ENCODE measurements at regions not wholly inside any gene's neighbourhood (a gene's known extent, or its start where the extent isn't known, plus 50 kb on each side); places are given as distances from the start of the nearest gene placed in this dataset.

DNA sequence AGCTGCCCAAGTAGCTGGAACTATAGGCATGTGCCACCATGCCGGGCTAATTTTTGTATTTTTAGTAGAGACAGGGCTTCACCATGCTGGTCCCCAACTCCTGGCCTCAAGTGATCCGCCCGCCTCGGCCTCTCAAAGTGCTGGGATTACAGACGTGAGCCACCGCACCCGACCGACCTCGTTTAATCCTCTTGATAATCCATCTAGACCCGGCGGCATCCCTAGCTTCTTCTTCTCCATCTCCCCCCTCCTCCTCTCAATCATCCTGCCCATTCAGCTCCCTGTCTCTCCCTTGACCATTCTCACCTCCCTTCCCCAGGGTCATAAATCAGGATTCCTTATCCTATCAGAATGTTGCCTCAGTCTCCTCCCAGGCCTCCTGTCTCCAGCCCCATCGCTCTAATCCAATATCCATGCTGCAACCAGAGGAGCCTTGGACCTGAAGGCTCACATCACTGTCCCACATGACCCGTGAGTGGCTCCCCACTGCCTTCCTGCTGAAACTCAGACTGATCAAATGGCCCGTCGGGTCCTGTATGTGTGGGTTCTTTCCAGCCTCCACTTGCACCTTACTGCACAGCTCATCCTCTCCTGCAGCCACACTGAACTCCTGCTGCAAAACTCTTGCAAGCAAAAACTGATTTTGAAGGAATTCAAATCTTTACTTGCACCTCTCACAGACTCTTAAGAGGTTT lies 74.1 kb upstream of the CDH5 start:
- TF ChIP-seq EZH2 (IDR thresholded peaks at IDR 0.05; ENCODE audit: borderline replicate concordance, insufficient read depth, low read depth, low read length, poor library complexity, severe bottlenecking), result no peak
- Histone ChIP-seq H3K9ac (ENCODE audit: low read length) (no peak overlapping the region), H3K27me3 (replicated peaks in 1 of 4; ENCODE audit: control extremely low read depth in 1 of 4, control insufficient read depth in 3 of 4, insufficient read depth in 4 of 4, low read length in 3 of 4) (peaks cover 0 to 5% (median 0%) of the 10 kb centered on the region in 4 experiments), H2AFZ (ENCODE audit: insufficient read depth, low read depth, low read length, poor library complexity, severe bottlenecking) (no peak overlapping the region), H4K20me1 (ENCODE audit: control insufficient read depth, insufficient read depth, low read length, poor library complexity, severe bottlenecking) (no peaks in the 10 kb centered on the region), H3K36me3 (replicated peaks in 1 of 2; ENCODE audit: control extremely low read depth in 1 of 2, control insufficient read depth in 1 of 2, extremely low read depth in 1 of 2, insufficient read depth in 2 of 2, low read length in 1 of 2) (no peaks in the 10 kb centered on the region), H3K79me2 (ENCODE audit: control insufficient read depth, insufficient read depth, low read length) (no peaks in the 10 kb centered on the region), H3K4me3 (ENCODE audit: control extremely low read depth in 1 of 5, extremely low read depth in 1 of 5, insufficient read depth in 1 of 5, low read depth in 2 of 5, low read length in 4 of 5) (no peak overlapping the region), H3K4me2 (replicated peaks; ENCODE audit: low read depth, low read length, poor library complexity, severe bottlenecking) (no peak overlapping the region), H3K4me1 (ENCODE audit: control insufficient read depth in 2 of 2, insufficient read depth in 2 of 2, low read length in 2 of 2) (no peaks in the 10 kb centered on the region), H3K9me3 (ENCODE audit: control extremely low read depth in 1 of 3, control insufficient read depth in 2 of 3, insufficient read depth in 1 of 3, low read length in 2 of 3) (no peaks in the 10 kb centered on the region), H3K27ac (ENCODE audit: low read length in 2 of 2) (no peak overlapping the region)
- ATAC-seq (ENCODE audit: low read depth) (no peak), DNase-seq (no peak)
- ChIA-PET POLR2A (no interaction called here), CTCF (no interaction called here)
- H3K4me3 Mint-ChIP-seq, result no peak overlapping the region
- H3K27me3 Mint-ChIP-seq, result peaks cover 20% of the 10 kb centered on the region
- no peaks in the 10 kb centered on the region for H3K9me3 Mint-ChIP-seq (ENCODE audit: insufficient read depth)
- no peak overlapping the region for H3K27ac Mint-ChIP-seq
- intact Hi-C loops (cut with micrococcal nuclease), result no loop called here
- no peaks in the 10 kb centered on the region for H3K4me1 Mint-ChIP-seq
- WGBS (ENCODE audit: insufficient coverage), result 94% methylated on average over 14 of the region's 15 CpGs

- Histone ChIP-seq H3K4me2 (replicated peaks; ENCODE audit: low read depth, low read length, poor library complexity, severe bottlenecking) (no peak overlapping the region), H3K27me3 (replicated peaks in 1 of 4; ENCODE audit: control extremely low read depth in 1 of 4, control insufficient read depth in 3 of 4, insufficient read depth in 4 of 4, low read length in 3 of 4) (peaks cover 0 to 5% (median 0%) of the 10 kb centered on the region in 4 experiments), H3K36me3 (replicated peaks in 1 of 2; ENCODE audit: control extremely low read depth in 1 of 2, control insufficient read depth in 1 of 2, extremely low read depth in 1 of 2, insufficient read depth in 2 of 2, low read length in 1 of 2) (no peaks in the 10 kb centered on the region), H3K4me1 (ENCODE audit: control insufficient read depth in 2 of 2, insufficient read depth in 2 of 2, low read length in 2 of 2) (no peaks in the 10 kb centered on the region), H3K9me3 (ENCODE audit: control extremely low read depth in 1 of 3, control insufficient read depth in 2 of 3, insufficient read depth in 1 of 3, low read length in 2 of 3) (no peaks in the 10 kb centered on the region), H2AFZ (ENCODE audit: insufficient read depth, low read depth, low read length, poor library complexity, severe bottlenecking) (no peak overlapping the region), H3K9ac (ENCODE audit: low read length) (no peak overlapping the region), H3K27ac (ENCODE audit: low read length in 2 of 2) (no peak overlapping the region), H3K79me2 (ENCODE audit: control insufficient read depth, insufficient read depth, low read length) (no peaks in the 10 kb centered on the region), H3K4me3 (ENCODE audit: control extremely low read depth in 1 of 5, extremely low read depth in 1 of 5, insufficient read depth in 1 of 5, low read depth in 2 of 5, low read length in 4 of 5) (no peak overlapping the region), H4K20me1 (ENCODE audit: control insufficient read depth, insufficient read depth, low read length, poor library complexity, severe bottlenecking) (no peaks in the 10 kb centered on the region)
- 82% methylated on average over 2 of the region's 6 CpGs for WGBS (ENCODE audit: insufficient coverage)
- ChIA-PET CTCF (no interaction called here), POLR2A (no interaction called here)
- Mint-ChIP-seq H3K27ac (no peak overlapping the region), H3K27me3 (peaks cover 20% of the 10 kb centered on the region), H3K9me3 (ENCODE audit: insufficient read depth) (no peaks in the 10 kb centered on the region), H3K4me3 (no peak overlapping the region), H3K4me1 (no peaks in the 10 kb centered on the region)
- TF ChIP-seq CTCF (IDR thresholded peaks at IDR 0.05) (no peak), EZH2 (IDR thresholded peaks at IDR 0.05; ENCODE audit: borderline replicate concordance, insufficient read depth, low read depth, low read length, poor library complexity, severe bottlenecking) (no peak)
- no peak for DNase-seq
- no peak for ATAC-seq (ENCODE audit: low read depth)
- intact Hi-C loops (cut with micrococcal nuclease), result no loop called here
Measured at GRCh38 chr16:66291833-66292232, 74.7 kb upstream of the CDH5 start.
